MM.1S (cell line): ENCODE measurements at regions not wholly inside any gene's neighbourhood (a gene's known extent, or its start where the extent isn't known, plus 50 kb on each side); places are given as distances from the start of the nearest gene placed in this dataset.

Source experiments
- DNase-seq: peaks from one replicate; pipeline ENCODE4 v3.0.0-alpha.2; 2015
- H2AFZ ChIP-seq: fragments of 300-600 bp; sonication (generic); 2 replicates; pipeline ENCODE4 v1.6.0; 2016; ENCODE audit warnings: antibody characterized with exemption, low read length
- H3F3A ChIP-seq: fragments of 300-600 bp; sonication (generic); 2 replicates; pipeline ENCODE4 v1.6.1; 2016; ENCODE audit warnings: mild to moderate bottlenecking, antibody characterized with exemption, low read length, moderate library complexity, mixed read lengths; ENCODE audit not compliant: insufficient read depth
- H3K27ac ChIP-seq: fragments of 300-600 bp; sonication (generic); 2 replicates; pipeline ENCODE4 v1.5.1; 2016; ENCODE audit warnings: mild to moderate bottlenecking, low read length
- H3K27me3 ChIP-seq: fragments of 300-600 bp; sonication (generic); replicated peaks from 2 replicates; pipeline ENCODE4 v1.6.0; 2016; ENCODE audit warnings: low read length; ENCODE audit not compliant: insufficient read depth
- H3K36me3 ChIP-seq: fragments of 300-600 bp; sonication (generic); replicated peaks from 2 replicates; pipeline ENCODE4 v1.6.1; 2016; ENCODE audit warnings: mild to moderate bottlenecking, low read length, mixed read lengths; ENCODE audit not compliant: insufficient read depth
- H3K4me1 ChIP-seq: fragments of 300-600 bp; sonication (generic); 2 replicates; pipeline ENCODE4 v1.6.1; 2016; ENCODE audit warnings: low read length, mixed read lengths
- H3K4me2 ChIP-seq: fragments of 300-600 bp; sonication (generic); 2 replicates; pipeline ENCODE4 v1.6.0; 2016; ENCODE audit warnings: low read depth, low read length
- H3K4me3 ChIP-seq: fragments of 300-600 bp; sonication (generic); 2 replicates; pipeline ENCODE4 v1.5.1; 2016; ENCODE audit warnings: low read length, mixed read lengths
- H3K79me2 ChIP-seq: fragments of 300-600 bp; sonication (generic); 2 replicates; pipeline ENCODE4 v1.6.1; 2016; ENCODE audit warnings: mixed run types, low read length, mixed read lengths
- H3K9ac ChIP-seq: fragments of 300-600 bp; sonication (generic); 2 replicates; pipeline ENCODE4 v1.6.1; 2016; ENCODE audit warnings: low read length, mixed read lengths
- H3K9me2 ChIP-seq: fragments of 300-600 bp; sonication (generic); replicated peaks from 2 replicates; pipeline ENCODE4 v1.6.1; 2016; ENCODE audit warnings: mild to moderate bottlenecking, low read length, mixed read lengths; ENCODE audit not compliant: insufficient read depth
- H3K9me3 ChIP-seq: fragments of 300-600 bp; sonication (generic); replicated peaks from 2 replicates; pipeline ENCODE4 v1.6.1; 2016; ENCODE audit warnings: mild to moderate bottlenecking, low read length, mixed read lengths; ENCODE audit not compliant: insufficient read depth
- H4K20me1 ChIP-seq: fragments of 300-600 bp; sonication (generic); 2 replicates; pipeline ENCODE4 v1.6.1; 2016; ENCODE audit warnings: mild to moderate bottlenecking, low read length, moderate library complexity, mixed read lengths; ENCODE audit not compliant: insufficient read depth
- EZH2 ChIP-seq: fragments of 300-600 bp; sonication (generic); optimal IDR thresholded peaks from 2 replicates; pipeline ENCODE3; 2017; ENCODE audit warnings: low read depth, mild to moderate bottlenecking, antibody characterized with exemption, low read length, mixed read lengths
- EZH2phosphoT487 ChIP-seq: fragments of 300-600 bp; sonication (generic); IDR thresholded peaks from 2 replicates; pipeline ENCODE4 v1.6.1; 2018; ENCODE audit warnings: antibody characterized with exemption, low read length
- TF ChIP-seq, protein P1 (sequence below): fragments of 300-600 bp; sonication (generic); IDR thresholded peaks from 2 replicates; pipeline ENCODE4 v1.5.1; 2016; ENCODE audit warnings: antibody characterized with exemption, low read length, mixed read lengths

- no peak overlapping the region for H3K27ac ChIP-seq
- no peaks in the 10 kb centered on the region for H3K4me1 ChIP-seq
- no peak overlapping the region for H3K4me2 ChIP-seq
- DNase-seq = no peak
- TF ChIP-seq EZH2 (no peak), EZH2phosphoT487 (no peak)
- TF ChIP-seq, protein P1, sequence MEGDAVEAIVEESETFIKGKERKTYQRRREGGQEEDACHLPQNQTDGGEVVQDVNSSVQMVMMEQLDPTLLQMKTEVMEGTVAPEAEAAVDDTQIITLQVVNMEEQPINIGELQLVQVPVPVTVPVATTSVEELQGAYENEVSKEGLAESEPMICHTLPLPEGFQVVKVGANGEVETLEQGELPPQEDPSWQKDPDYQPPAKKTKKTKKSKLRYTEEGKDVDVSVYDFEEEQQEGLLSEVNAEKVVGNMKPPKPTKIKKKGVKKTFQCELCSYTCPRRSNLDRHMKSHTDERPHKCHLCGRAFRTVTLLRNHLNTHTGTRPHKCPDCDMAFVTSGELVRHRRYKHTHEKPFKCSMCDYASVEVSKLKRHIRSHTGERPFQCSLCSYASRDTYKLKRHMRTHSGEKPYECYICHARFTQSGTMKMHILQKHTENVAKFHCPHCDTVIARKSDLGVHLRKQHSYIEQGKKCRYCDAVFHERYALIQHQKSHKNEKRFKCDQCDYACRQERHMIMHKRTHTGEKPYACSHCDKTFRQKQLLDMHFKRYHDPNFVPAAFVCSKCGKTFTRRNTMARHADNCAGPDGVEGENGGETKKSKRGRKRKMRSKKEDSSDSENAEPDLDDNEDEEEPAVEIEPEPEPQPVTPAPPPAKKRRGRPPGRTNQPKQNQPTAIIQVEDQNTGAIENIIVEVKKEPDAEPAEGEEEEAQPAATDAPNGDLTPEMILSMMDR = no peak
- H3K9ac ChIP-seq = no peak overlapping the region
- H3K27me3 ChIP-seq = no peaks in the 10 kb centered on the region
- H3K4me3 ChIP-seq = no peak overlapping the region
- no peaks in the 10 kb centered on the region for H3K79me2 ChIP-seq
- no peaks in the 10 kb centered on the region for H3F3A ChIP-seq
- no peaks in the 10 kb centered on the region for H4K20me1 ChIP-seq
- no peak overlapping the region for H2AFZ ChIP-seq
- no peaks in the 10 kb centered on the region for H3K36me3 ChIP-seq
- no peaks in the 10 kb centered on the region for H3K9me3 ChIP-seq
- H3K9me2 ChIP-seq = no peaks in the 10 kb centered on the region
Measured at GRCh38 chr18:37668971-37669747, 103.6 kb upstream of the CELF4 start.

GRCh38 chr18:37667836-37668235, 102.2 kb upstream of the CELF4 start:
- Histone ChIP-seq H3K9me3 (no peaks in the 10 kb centered on the region), H3K4me3 (no peak overlapping the region), H3K79me2 (no peaks in the 10 kb centered on the region), H3K4me2 (no peak overlapping the region), H2AFZ (no peak overlapping the region), H3K36me3 (no peaks in the 10 kb centered on the region), H3K27ac (no peak overlapping the region), H3F3A (no peaks in the 10 kb centered on the region), H3K9me2 (no peaks in the 10 kb centered on the region), H3K27me3 (no peaks in the 10 kb centered on the region), H3K4me1 (no peaks in the 10 kb centered on the region), H4K20me1 (no peaks in the 10 kb centered on the region), H3K9ac (no peak overlapping the region)
- no peak for TF ChIP-seq EZH2phosphoT487
- TF ChIP-seq, protein P1 = no peak
- TF ChIP-seq EZH2 = no peak
- no peak for DNase-seq

- Histone ChIP-seq H3K4me2 (no peak overlapping the region), H3K4me3 (no peak overlapping the region), H4K20me1 (no peaks in the 10 kb centered on the region), H3K27me3 (no peaks in the 10 kb centered on the region), H3K9ac (no peak overlapping the region), H3K36me3 (no peaks in the 10 kb centered on the region), H3K9me3 (no peaks in the 10 kb centered on the region), H3K27ac (no peak overlapping the region), H2AFZ (no peak overlapping the region), H3F3A (no peaks in the 10 kb centered on the region), H3K4me1 (no peaks in the 10 kb centered on the region), H3K79me2 (no peaks in the 10 kb centered on the region), H3K9me2 (no peaks in the 10 kb centered on the region)
- no peak for DNase-seq
- TF ChIP-seq, protein P1 = no peak
- TF ChIP-seq EZH2 = no peak
- no peak for TF ChIP-seq EZH2phosphoT487
Measured at GRCh38 chr18:37666991-37667390, 101.4 kb upstream of the CELF4 start.
